ENCODE measurements at regions not wholly inside any gene's neighbourhood (a gene's known extent, or its start where the extent isn't known, plus 50 kb on each side); places are given as distances from the start of the nearest gene placed in this dataset.

DNA sequence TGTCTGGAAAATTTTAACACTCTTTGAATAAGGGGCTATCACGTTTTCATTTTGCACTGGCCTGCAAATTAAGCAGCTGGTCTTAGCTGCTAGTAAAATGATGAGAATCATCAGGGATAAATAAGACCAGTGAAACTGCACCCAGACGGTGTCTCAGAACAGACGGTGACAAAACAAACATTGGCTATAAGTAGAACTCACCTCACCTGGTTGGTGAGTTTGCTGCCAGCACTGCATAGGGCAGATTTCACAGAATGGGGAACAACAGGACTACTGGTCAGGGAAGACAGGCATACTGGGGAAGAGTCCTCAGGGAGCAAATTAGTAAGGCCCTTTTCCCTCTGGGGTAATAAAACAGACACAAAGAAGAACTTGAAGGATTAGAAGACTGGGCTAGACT lies 175.9 kb upstream of the CITED2 start:
- no peaks in the 10 kb centered on the region for H3K9me3 ChIP-seq (ENCODE audit: low read depth)
- TF ChIP-seq, protein P1, sequence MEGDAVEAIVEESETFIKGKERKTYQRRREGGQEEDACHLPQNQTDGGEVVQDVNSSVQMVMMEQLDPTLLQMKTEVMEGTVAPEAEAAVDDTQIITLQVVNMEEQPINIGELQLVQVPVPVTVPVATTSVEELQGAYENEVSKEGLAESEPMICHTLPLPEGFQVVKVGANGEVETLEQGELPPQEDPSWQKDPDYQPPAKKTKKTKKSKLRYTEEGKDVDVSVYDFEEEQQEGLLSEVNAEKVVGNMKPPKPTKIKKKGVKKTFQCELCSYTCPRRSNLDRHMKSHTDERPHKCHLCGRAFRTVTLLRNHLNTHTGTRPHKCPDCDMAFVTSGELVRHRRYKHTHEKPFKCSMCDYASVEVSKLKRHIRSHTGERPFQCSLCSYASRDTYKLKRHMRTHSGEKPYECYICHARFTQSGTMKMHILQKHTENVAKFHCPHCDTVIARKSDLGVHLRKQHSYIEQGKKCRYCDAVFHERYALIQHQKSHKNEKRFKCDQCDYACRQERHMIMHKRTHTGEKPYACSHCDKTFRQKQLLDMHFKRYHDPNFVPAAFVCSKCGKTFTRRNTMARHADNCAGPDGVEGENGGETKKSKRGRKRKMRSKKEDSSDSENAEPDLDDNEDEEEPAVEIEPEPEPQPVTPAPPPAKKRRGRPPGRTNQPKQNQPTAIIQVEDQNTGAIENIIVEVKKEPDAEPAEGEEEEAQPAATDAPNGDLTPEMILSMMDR (IDR thresholded peaks at IDR 0.05), result no peak
- TF ChIP-seq EZH2 (IDR thresholded peaks at IDR 0.05) (no peak), EZH2phosphoT487 (IDR thresholded peaks at IDR 0.05) (no peak)
- Mint-ChIP-seq H3K4me1 (peaks cover 38% of the 10 kb centered on the region), H3K36me3 (no peaks in the 10 kb centered on the region), H3K27ac (no peak overlapping the region), H3K9me3 (peaks cover 2% of the 10 kb centered on the region), H3K4me3 (no peak overlapping the region), H3K27me3 (ENCODE audit: insufficient read depth, low read depth) (no peaks in the 10 kb centered on the region)
- H3K4me1 ChIP-seq, result peaks cover 32% of the 10 kb centered on the region
- no peak overlapping the region for H3K4me2 ChIP-seq
- no peak overlapping the region for H3K4me3 ChIP-seq
- H3F3A ChIP-seq (ENCODE audit: low read depth), result peaks cover 9% of the 10 kb centered on the region
- no peaks in the 10 kb centered on the region for H3K27me3 ChIP-seq
- H3K27ac ChIP-seq, result no peak overlapping the region
- no peak for DNase-seq (ENCODE audit: low spot score)
- H4K20me1 ChIP-seq (ENCODE audit: low read depth), result no peaks in the 10 kb centered on the region
- H2AFZ ChIP-seq (replicated peaks), result no peak overlapping the region
- H3K79me2 ChIP-seq (ENCODE audit: low read depth), result no peaks in the 10 kb centered on the region
- no peak overlapping the region for H3K9ac ChIP-seq
- H3K36me3 ChIP-seq, result no peaks in the 10 kb centered on the region

DNA sequence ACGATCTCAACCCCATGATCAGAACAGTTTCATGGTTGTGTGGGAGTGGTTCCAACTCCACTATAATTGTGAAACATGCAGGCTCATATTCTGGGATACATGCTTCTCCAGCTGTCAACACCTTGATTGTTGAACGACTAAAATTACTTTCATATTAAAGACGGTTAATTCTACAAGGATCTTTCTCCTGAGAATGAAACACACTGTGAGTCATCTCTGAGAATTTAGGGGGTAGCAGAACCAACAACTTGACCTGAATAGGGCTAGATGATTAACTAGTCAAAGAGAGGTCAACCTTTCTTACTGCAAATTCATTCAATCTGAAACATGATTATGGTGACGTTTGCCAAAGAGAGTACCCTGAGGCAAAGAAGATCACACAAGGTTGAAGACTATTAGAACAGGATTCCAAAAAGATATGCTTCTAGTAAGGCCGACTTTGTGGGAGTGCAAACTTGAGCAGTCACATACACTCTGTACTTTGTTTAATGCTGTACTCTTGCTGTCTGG lies 175.2 kb upstream of the CITED2 start:
- H3K9ac ChIP-seq, result no peak overlapping the region
- no peaks in the 10 kb centered on the region for H3K79me2 ChIP-seq (ENCODE audit: low read depth)
- H2AFZ ChIP-seq (replicated peaks), result no peak overlapping the region
- peaks cover 9% of the 10 kb centered on the region for H3F3A ChIP-seq (ENCODE audit: low read depth)
- H3K27me3 Mint-ChIP-seq (ENCODE audit: insufficient read depth, low read depth), result no peaks in the 10 kb centered on the region
- DNase-seq (ENCODE audit: low spot score), result no peak
- no peaks in the 10 kb centered on the region for H3K36me3 Mint-ChIP-seq
- H3K9me3 Mint-ChIP-seq, result peaks cover 2% of the 10 kb centered on the region
- no peak overlapping the region for H3K4me3 ChIP-seq
- H3K4me2 ChIP-seq, result no peak overlapping the region
- H3K27me3 ChIP-seq, result no peaks in the 10 kb centered on the region
- H3K4me1 ChIP-seq, result peaks cover 34% of the 10 kb centered on the region
- H3K36me3 ChIP-seq, result no peaks in the 10 kb centered on the region
- no peaks in the 10 kb centered on the region for H3K9me3 ChIP-seq (ENCODE audit: low read depth)
- no peak overlapping the region for H3K27ac ChIP-seq
- H3K4me3 Mint-ChIP-seq, result no peak overlapping the region
- H3K27ac Mint-ChIP-seq, result no peak overlapping the region
- no peaks in the 10 kb centered on the region for H4K20me1 ChIP-seq (ENCODE audit: low read depth)
- TF ChIP-seq EZH2phosphoT487 (IDR thresholded peaks at IDR 0.05) (no peak), EZH2 (IDR thresholded peaks at IDR 0.05) (no peak)
- TF ChIP-seq, protein P1 (IDR thresholded peaks at IDR 0.05), result no peak
- H3K4me1 Mint-ChIP-seq, result peaks cover 41% of the 10 kb centered on the region

DNA sequence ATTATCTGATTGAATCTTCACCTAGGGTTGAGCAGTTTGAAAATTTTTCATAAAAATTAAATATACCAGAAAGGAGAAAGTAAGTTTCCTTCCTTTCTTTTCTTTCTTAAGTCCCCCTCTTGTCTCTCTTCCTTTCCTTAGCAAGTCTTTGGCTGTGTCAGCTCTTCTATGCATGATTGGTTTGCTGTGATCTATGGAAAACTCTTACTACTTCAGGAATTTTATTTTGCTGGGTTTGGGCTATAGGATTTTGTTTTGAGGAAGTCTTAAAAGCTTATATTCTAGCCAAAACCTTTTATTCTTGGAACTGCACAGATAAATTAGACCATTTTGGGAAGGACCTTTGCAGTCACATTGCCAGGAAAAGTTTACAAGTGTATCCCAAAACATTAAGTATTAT lies 173.4 kb upstream of the CITED2 start:
- Histone ChIP-seq H3F3A (ENCODE audit: low read depth) (peaks cover 9% of the 10 kb centered on the region), H3K27me3 (no peaks in the 10 kb centered on the region), H3K4me1 (peaks cover 34% of the 10 kb centered on the region), H3K9ac (no peak overlapping the region), H4K20me1 (ENCODE audit: low read depth) (no peaks in the 10 kb centered on the region), H3K27ac (no peak overlapping the region), H3K4me2 (no peak overlapping the region), H2AFZ (replicated peaks) (no peak overlapping the region), H3K4me3 (no peak overlapping the region), H3K79me2 (ENCODE audit: low read depth) (no peaks in the 10 kb centered on the region), H3K9me3 (ENCODE audit: low read depth) (no peaks in the 10 kb centered on the region), H3K36me3 (no peaks in the 10 kb centered on the region)
- Mint-ChIP-seq H3K27ac (no peak overlapping the region), H3K4me3 (no peak overlapping the region), H3K36me3 (peaks cover 2% of the 10 kb centered on the region), H3K9me3 (peaks cover 2% of the 10 kb centered on the region), H3K4me1 (peaks cover 34% of the 10 kb centered on the region), H3K27me3 (ENCODE audit: insufficient read depth, low read depth) (peaks cover 4% of the 10 kb centered on the region)
- DNase-seq (ENCODE audit: low spot score), result no peak
- TF ChIP-seq EZH2phosphoT487 (IDR thresholded peaks at IDR 0.05) (no peak), EZH2 (IDR thresholded peaks at IDR 0.05) (no peak)
- TF ChIP-seq, protein P1 (IDR thresholded peaks at IDR 0.05), result no peak
